HG03139 (cell line): ENCODE measurements at regions not wholly inside any gene's neighbourhood (a gene's known extent, or its start where the extent isn't known, plus 50 kb on each side); places are given as distances from the start of the nearest gene placed in this dataset.
"Not testable (repeated sequence)": the region's sequence is repeated elsewhere in the genome, so short reads cannot be mapped to it uniquely, and the experiment has no call there.

ENCODE experiments used
- ATAC-seq: cut with Tn5 transposase; IDR thresholded peaks from one replicate; pipeline ENCODE4 v1.9.1; 2021; ENCODE audit not compliant: unreplicated experiment

- ATAC-seq: peak; percentile 63
These were observed 886.9 kb downstream of the AMY1C start for GRCh38 chr1:104636581-104636980.

DNA sequence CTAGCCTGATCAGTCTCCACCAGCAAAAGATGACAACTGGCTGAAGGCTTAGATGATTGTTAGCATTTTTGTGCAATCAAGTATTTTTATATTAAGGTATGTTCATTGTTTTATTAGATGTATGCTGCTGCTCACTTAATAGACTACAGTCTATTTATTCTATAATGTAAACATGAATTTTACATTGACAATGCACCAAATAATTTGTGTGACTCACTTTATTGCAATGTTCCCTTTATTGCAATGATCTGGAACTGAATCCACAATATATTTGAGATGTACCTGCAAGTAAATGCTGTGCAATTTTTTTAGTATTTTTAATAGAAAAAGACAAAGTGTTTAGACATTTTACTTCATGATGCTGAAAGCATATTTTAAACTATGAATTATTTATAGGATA is 896.5 kb downstream of the AMY1C start:
- no peak for ATAC-seq

DNA sequence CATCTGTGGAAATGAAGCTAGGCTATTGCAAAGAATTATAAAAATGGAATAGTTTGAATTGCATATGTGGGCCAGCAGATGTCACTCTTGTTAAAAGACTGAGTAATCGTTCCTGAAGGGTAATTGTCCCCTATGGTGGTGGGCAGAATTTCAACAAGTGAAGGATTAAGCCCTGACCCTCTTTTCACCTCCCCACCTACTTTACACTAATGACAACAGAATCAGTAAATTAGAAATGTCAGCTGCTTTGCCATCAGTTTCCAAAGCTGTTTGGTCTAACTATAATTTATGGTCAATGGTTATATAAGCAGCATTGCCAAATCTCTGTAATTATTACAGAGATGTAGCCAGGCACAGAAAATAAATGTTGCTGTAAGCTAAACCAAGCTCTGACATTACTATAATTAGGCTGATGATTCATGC is 898.6 kb downstream of the AMY1C start:
- ATAC-seq: peak; percentile 71

GRCh38 chr1:104664374-104664773 is 914.7 kb downstream of the AMY1C start:
- ATAC-seq: not testable (repeated sequence)

DNA sequence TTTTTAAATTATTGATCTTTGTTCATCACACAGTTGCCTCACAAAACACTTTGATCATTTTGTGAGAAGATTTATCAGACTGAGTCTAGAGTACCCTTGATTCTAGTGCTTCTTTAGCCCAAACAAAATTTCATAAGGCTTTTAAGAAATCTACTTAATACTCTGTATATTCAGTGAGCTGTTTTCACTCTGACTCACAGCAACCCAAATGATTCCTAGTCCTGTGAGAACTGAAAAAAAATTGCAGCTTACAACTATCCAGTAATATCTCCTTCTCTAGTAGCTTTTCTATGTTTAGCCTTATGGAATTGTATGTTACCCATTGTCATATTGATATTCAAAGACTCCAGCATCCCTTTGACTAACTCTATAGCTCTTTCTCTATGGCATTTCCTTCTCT is 915.6 kb downstream of the AMY1C start:
- no peak for ATAC-seq

DNA sequence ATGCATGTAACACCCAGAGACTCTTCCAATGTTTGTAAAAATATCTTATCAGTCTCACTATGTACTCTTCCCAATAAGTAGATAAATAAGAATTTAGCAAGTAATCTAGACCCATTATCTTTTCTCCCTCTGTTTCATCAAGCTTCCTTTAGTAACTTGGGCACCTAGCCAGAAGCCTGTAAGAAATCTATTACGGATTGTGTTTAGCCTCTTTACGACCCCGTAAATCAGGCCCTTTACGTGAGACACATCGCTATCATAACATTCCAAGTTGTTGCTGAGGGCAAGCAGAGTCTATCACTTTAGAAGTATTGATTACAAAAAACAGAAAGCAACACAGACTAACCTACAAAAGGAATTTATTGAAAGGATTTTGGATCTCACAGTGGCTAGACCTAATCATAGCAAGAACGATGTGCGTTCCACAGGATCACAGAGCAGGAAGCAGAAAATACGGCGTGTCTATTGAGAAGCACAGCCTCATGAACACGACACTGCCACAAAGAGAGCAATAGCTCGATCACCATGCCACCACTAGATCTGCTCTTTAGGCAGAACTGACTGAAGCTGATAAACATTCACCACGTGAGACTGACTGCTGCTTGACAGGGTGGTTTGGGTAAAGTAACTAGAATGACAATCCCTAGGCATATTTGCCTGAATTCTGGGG is 922.1 kb downstream of the AMY1C start:
- ATAC-seq: no peak

DNA sequence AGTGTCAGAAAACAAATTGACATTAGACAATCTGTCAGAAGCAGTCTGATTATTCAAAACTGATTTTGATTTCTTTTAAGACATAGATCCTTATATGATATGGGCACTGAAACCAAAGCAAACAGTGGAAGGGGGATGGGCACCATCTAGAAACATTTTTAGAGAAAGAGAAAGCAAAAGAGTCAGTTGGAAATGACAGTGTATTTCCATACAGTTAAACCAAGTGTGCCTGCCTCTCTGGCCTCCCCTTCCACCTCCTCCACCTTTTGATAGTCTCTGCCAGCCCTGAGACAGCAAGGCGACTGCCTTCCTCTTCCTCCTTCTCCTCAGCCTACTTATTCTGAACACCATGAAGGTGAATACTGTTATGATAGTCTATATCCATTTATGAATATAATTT is 949.7 kb downstream of the AMY1C start:
- no peak for ATAC-seq

DNA sequence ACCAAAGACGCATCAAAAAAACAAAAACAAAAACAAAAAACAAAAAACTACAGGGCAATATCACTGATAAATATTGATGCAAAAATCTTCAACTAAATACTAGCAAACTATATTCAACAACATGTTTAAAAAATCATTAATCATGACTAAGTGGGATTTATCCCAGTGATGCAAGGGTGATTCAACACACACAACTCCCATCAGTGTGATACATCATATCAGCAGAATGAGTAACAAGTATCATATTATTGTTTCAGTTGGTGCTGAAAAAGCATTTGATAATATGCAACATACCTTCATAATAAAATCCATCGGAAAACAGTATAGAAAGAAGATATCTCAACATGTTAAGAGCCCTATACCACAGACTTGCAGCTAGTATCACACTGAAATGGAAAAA is 953.0 kb downstream of the AMY1C start:
- no peak for ATAC-seq

- no peak for ATAC-seq
These were observed 957.0 kb downstream of the AMY1C start for GRCh38 chr1:104706631-104707147.

GRCh38 chr1:104718752-104719151 is 969.1 kb downstream of the AMY1C start:
- no peak for ATAC-seq

GRCh38 chr1:104720741-104721140 is 971.0 kb downstream of the AMY1C start:
- ATAC-seq: no peak

DNA sequence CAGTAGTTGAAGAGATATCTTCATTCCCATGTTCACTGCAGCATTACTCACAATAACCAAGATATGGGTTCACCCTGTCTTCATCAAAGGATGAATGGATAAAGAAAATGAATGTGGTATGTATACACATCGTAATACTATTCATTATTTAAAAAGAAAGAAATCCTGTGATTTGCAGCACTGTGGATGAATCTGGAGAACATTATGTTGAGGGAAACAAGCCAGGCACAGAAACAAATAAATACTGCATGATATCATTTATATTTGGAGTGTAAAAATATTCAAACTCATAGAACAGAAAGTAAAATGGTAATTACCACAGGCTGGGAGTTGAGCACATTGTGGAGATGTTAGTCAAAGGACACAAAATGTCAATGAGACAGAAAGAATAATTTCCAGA is 977.2 kb downstream of the AMY1C start:
- no peak for ATAC-seq

GRCh38 chr1:104733866-104734265 is 984.2 kb downstream of the AMY1C start:
- no peak for ATAC-seq

- no peak for ATAC-seq
These were observed 996.2 kb downstream of the AMY1C start for GRCh38 chr1:104745875-104746274.

GRCh38 chr1:104746994-104747393 is 997.3 kb downstream of the AMY1C start:
- ATAC-seq: peak; percentile 48

DNA sequence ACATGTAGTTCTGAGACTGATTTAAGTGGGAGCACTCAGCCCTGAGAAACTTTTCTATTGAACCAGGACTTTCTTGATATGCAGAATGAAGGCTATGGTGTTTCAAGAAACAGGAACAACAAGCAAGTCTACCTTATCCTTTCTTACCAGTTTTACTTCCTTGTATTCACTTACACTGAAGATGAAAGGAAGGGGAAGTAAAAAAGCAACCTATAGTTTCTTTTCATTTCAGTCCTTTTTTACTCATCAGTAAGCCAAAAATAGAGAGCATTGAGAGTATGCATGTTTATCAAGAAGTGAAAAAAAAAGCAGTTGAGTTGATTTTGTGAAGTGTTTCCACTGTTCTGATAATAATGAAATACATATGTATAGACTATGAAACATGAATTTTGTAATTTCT is 1010.3 kb downstream of the AMY1C start:
- peak; percentile 94 for ATAC-seq

GRCh38 chr1:104761961-104762570 is 1012.4 kb downstream of the AMY1C start:
- ATAC-seq: no peak

DNA sequence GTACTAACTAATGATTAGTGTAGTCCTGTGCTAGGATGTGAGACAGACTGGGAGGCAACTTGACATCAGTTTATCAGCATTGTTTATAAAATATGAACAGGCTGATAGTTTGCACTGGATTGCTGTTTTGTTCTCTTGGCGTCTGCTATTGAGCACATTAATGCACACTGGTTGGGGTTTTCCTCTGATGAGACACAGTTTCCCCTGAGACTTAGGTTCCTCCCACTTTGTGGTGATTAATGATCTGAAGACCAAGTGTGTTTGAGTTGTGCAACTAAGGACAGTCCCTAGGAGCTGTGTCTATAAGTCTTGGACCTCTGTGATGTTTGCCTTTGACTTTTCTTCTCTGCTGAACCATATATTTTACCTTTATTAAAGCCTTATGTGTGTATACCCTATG is 1015.4 kb downstream of the AMY1C start:
- ATAC-seq: peak; percentile 56

- ATAC-seq: peak; percentile 66
These were observed 1018.8 kb downstream of the AMY1C start for GRCh38 chr1:104768466-104768865.

DNA sequence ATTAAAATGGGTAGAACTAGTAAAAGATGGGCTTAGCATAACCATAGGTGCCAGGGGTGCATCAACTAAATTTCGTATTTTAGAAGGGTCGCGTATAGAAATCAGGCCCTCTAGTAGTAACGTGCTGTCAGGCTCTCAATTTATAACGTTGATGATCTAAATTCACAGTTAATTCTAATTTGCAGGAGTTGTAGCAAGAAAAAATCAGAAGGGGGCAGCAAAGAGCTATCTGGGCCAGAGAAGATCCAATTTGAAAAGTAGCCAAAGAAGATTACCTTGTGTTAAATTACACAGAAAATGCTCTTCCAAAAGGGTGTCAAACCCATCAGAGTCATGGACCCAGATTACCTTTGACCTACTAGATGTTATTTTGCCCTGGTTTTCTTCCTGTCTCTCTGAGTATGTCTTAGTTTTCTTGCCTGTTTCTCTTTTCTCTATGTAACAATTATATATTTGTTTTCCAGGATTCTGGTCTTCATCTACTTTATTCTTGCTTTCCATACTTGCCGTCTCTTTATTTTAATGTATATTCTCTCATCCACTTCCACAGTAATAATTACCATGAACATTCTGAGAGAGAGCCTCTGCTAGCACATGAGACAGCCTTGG is 1030.9 kb downstream of the AMY1C start:
- ATAC-seq: peak; percentile 64

DNA sequence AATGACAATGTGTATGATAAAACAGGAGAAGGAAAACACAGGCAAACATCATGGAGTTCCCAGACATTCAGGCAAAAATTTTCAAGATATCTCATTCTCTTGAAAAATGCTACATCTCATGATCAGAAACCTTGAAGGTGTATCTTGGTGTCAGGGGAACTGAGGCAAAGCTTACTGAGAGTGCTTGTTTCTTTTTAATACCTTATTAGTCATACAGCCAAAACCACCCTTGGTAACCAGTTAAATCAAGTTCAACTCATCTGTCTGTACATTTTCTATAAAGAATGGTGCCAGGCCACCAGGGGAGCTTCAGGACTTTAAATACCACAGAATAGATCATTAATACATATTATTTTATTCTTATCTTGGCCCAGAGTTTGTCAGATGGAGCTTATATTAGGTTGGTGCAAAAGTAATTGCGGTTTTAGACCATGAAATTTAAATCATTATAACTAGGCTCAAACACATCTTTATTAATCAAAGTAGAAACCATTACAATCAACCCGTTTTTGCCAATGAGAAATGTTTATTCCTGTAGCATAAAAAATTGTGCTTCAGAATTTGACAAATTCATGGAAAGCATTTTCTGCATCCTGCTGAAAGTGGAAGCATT is 1036.0 kb downstream of the AMY1C start:
- no peak for ATAC-seq
